ENCODE measurements at regions not wholly inside any gene's neighbourhood (a gene's known extent, or its start where the extent isn't known, plus 50 kb on each side); places are given as distances from the start of the nearest gene placed in this dataset.

DNA sequence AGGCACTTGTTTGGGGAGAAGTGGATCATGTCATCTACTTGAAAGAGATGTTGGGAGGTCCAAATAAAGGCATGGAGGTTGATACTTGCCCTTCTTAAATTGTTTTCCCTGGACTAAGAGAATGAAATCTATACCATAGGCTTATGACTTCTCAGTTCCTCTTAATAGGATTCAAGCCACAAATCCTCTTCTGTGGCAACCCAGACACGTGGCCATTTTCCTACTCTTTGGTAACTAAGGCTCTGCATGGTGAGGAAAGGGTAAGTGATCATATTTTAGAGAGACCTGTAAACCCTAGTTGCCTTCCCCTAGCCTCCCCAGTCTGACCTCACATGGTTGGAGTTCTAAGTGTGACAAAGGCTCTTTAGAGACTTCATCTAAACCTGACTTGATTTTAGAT is 72.9 kb upstream of the CD44 start:
- no peaks in the 10 kb centered on the region for H4K20me1 ChIP-seq (ENCODE audit: control insufficient read depth, extremely low read depth, insufficient read depth, low read length)
- H2AFZ ChIP-seq (ENCODE audit: control insufficient read depth, low read length): no peak overlapping the region
- dilution Hi-C loops (cut with MboI; ENCODE audit: extremely low pct_ligation_motif_present, low sequenced_read_pairs): no loop called here
- no peaks in the 10 kb centered on the region for H3K79me2 ChIP-seq (ENCODE audit: control insufficient read depth, insufficient read depth, low read length)
- H3K4me2 ChIP-seq (ENCODE audit: control insufficient read depth, extremely low read depth, insufficient read depth, low read depth, low read length): no peak overlapping the region
- H3K27ac ChIP-seq (ENCODE audit: control insufficient read depth, insufficient read depth, low read length): no peak overlapping the region
- H3K4me1 ChIP-seq (ENCODE audit: control insufficient read depth, extremely low read depth, insufficient read depth, low read length): no peaks in the 10 kb centered on the region
- DNase-seq (ENCODE audit: low read depth, low spot score): no peak
- TF ChIP-seq, protein P1, sequence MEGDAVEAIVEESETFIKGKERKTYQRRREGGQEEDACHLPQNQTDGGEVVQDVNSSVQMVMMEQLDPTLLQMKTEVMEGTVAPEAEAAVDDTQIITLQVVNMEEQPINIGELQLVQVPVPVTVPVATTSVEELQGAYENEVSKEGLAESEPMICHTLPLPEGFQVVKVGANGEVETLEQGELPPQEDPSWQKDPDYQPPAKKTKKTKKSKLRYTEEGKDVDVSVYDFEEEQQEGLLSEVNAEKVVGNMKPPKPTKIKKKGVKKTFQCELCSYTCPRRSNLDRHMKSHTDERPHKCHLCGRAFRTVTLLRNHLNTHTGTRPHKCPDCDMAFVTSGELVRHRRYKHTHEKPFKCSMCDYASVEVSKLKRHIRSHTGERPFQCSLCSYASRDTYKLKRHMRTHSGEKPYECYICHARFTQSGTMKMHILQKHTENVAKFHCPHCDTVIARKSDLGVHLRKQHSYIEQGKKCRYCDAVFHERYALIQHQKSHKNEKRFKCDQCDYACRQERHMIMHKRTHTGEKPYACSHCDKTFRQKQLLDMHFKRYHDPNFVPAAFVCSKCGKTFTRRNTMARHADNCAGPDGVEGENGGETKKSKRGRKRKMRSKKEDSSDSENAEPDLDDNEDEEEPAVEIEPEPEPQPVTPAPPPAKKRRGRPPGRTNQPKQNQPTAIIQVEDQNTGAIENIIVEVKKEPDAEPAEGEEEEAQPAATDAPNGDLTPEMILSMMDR (optimal IDR thresholded peaks at IDR 0.05 in 1 of 3, IDR thresholded peaks at IDR 0.05 in 1 of 3, conservative IDR thresholded peaks at IDR 0.05 in 1 of 3; ENCODE audit: extremely low read depth in 1 of 3, insufficient read depth in 2 of 3, low read length in 3 of 3): no peak
- no peak for TF ChIP-seq EZH2 (IDR thresholded peaks at IDR 0.05; ENCODE audit: low read length)
- no peaks in the 10 kb centered on the region for H3K27me3 ChIP-seq (ENCODE audit: control insufficient read depth, extremely low read depth, insufficient read depth, low read length)
- H3K9me1 ChIP-seq (ENCODE audit: control insufficient read depth, extremely low read depth, insufficient read depth, low read length): no peaks in the 10 kb centered on the region
- H3K9me3 ChIP-seq (ENCODE audit: control insufficient read depth, low read depth, low read length): no peaks in the 10 kb centered on the region
- H3K4me3 ChIP-seq (ENCODE audit: control insufficient read depth in 2 of 3, extremely low read depth in 1 of 3, insufficient read depth in 2 of 3, low read depth in 1 of 3, low read length in 3 of 3): no peak overlapping the region
- no peak overlapping the region for H3K9ac ChIP-seq (ENCODE audit: control insufficient read depth, extremely low read depth, insufficient read depth, low read length)
- H3K36me3 ChIP-seq (ENCODE audit: control insufficient read depth in 2 of 2, extremely low read depth in 1 of 2, insufficient read depth in 2 of 2, low read length in 2 of 2): no peaks in the 10 kb centered on the region
- FAIRE-seq: no peak

DNA sequence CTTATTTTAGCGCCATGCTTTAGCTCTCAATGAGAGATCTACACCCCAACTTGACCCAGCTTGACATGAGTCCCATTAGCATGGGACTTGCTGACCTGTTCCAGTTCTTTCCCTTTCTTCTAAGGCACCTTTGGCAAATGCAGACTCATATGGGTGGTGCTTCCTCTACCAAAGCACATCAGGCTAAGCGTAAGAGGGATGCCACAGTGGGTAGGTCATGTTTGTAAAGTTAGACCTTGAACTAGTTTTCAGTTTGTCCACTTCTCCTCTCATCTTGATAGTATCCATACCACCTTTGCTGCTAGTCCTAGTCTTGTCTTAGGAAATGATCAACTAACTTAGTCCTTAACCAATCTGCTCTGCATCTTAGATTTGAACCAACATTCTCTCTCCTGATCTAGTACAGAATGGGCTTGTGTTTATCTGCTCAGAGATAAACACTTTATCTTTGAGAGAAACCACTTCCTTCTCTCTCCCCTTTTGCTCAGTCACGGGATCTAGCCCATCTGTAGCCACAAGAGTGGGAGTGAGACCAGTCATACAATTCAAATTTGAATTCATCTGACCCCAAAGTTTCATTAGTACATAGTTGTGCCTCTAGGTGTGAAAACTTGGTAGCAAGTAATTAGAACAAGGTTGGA is 72.1 kb upstream of the CD44 start:
- Histone ChIP-seq H3K27me3 (ENCODE audit: control insufficient read depth, extremely low read depth, insufficient read depth, low read length) (no peaks in the 10 kb centered on the region), H3K27ac (ENCODE audit: control insufficient read depth, insufficient read depth, low read length) (no peak overlapping the region), H3K4me3 (ENCODE audit: control insufficient read depth in 2 of 3, extremely low read depth in 1 of 3, insufficient read depth in 2 of 3, low read depth in 1 of 3, low read length in 3 of 3) (no peak overlapping the region), H3K36me3 (ENCODE audit: control insufficient read depth in 2 of 2, extremely low read depth in 1 of 2, insufficient read depth in 2 of 2, low read length in 2 of 2) (no peaks in the 10 kb centered on the region), H3K4me2 (ENCODE audit: control insufficient read depth, extremely low read depth, insufficient read depth, low read depth, low read length) (no peak overlapping the region), H3K9me1 (ENCODE audit: control insufficient read depth, extremely low read depth, insufficient read depth, low read length) (no peaks in the 10 kb centered on the region), H2AFZ (ENCODE audit: control insufficient read depth, low read length) (no peak overlapping the region), H4K20me1 (ENCODE audit: control insufficient read depth, extremely low read depth, insufficient read depth, low read length) (no peaks in the 10 kb centered on the region), H3K79me2 (ENCODE audit: control insufficient read depth, insufficient read depth, low read length) (no peaks in the 10 kb centered on the region), H3K4me1 (ENCODE audit: control insufficient read depth, extremely low read depth, insufficient read depth, low read length) (no peaks in the 10 kb centered on the region), H3K9ac (ENCODE audit: control insufficient read depth, extremely low read depth, insufficient read depth, low read length) (no peak overlapping the region), H3K9me3 (ENCODE audit: control insufficient read depth, low read depth, low read length) (no peaks in the 10 kb centered on the region)
- dilution Hi-C loops (cut with MboI; ENCODE audit: extremely low pct_ligation_motif_present, low sequenced_read_pairs): no loop called here
- FAIRE-seq (no peak), DNase-seq (ENCODE audit: low read depth, low spot score) (no peak)
- TF ChIP-seq, protein P1 (optimal IDR thresholded peaks at IDR 0.05 in 1 of 3, IDR thresholded peaks at IDR 0.05 in 1 of 3, conservative IDR thresholded peaks at IDR 0.05 in 1 of 3; ENCODE audit: extremely low read depth in 1 of 3, insufficient read depth in 2 of 3, low read length in 3 of 3): no peak
- no peak for TF ChIP-seq EZH2 (IDR thresholded peaks at IDR 0.05; ENCODE audit: low read length)

Data from keratinocyte (primary cell).